ENCODE measurements at regions not wholly inside any gene's neighbourhood (a gene's known extent, or its start where the extent isn't known, plus 50 kb on each side); places are given as distances from the start of the nearest gene placed in this dataset.
A peak's percentile ranks its signal among the peaks of the same experiment; 100 is the strongest.
"Not testable (repeated sequence)": the region's sequence is repeated elsewhere in the genome, so short reads cannot be mapped to it uniquely, and the experiment has no call there.

DNA sequence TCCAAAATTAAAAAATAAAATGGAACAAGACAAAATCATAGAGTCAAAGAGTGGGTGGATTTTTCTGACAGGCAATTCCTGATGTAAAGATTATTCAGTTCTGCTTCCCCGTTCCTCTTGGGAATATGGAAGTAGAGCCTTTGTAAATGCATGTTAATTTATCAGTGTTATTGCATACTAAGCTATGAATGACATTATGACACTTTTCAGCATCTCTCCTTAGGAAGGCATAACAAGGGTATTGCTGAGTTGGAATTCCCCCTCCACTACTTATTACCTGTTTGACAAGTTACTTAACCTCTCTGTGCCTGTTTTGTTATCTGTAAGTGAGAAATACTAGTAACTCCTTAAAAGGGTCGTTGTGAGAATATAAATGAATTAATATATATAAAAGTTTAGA lies 640.4 kb downstream of the LMO4 start:
- FAIRE-seq, result no peak

DNA sequence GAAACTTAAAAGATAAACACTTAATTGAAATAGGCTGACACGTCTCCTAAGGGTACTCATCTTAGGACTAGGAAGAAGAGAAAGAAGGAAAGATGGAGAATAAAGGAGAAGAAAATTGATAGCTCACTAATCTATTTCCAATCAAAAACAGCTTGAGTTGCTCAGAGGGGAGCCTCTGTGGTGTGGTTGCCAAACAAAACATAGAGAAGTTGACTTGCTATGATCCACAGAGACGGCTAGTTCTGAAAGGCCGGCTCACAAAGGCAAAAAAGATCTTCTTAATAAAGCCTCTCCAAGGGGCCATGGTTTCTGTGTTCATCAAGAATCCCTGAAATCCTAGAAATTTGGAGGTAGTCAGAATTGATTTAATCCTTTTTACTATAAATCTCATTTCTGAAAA lies 644.1 kb downstream of the LMO4 start:
- FAIRE-seq, result peak; percentile 25

DNA sequence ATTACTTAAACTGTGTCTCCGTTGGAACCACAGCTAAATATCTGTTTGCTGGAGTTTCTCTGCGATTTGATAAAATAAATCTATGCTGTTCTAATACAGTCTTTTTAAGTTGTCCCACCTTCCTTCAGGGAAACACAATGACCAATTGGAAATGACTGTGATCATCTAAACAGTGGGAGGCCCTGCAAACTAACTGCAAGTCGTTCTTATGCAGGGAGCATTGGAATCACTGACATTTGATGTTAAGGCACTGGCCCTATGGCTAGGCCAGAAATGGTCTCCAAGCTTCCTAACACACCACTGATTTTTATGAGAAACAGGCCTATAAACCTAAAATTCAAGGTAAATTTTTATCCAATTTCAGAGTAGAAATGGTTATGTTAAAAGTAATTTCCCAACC lies 645.2 kb downstream of the LMO4 start:
- FAIRE-seq, result no peak

DNA sequence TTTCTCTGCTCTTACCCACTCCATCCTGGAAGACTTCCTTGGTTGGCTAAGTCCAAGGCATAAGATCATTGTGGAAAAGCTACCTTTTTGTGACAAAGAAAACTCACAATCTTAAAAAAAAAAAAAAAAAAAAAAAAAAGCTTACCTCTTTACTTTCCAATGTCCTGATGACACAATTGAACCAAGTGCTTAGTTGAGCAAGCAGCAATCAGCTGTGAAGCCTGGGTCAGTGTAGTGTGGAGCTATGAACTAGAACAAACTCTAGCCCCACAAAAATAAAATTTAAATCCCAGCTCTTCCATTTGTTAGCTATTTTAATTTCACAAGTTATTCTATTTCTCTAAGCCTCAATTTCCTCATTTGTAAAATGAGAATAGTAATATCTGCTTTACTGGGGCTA lies 647.6 kb downstream of the LMO4 start:
- no peak for FAIRE-seq

DNA sequence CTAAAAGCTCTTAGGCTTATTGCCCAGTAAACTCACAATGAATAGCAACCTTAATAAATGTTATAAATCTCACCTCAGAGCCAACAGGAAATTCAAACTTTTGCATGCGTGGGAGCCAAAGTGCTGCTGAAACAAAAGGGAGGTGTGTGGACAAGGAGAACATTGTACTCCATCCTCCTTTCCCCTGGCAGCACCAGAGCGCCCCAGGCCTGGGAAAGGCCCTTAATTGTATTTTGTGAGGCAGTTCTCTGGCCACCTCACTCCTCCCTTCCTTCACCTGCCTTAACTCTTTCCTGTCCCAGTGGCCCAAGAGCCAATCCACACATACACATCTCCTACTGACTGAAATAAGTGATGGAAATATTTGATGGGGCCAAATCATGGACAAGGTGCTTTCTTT lies 648.5 kb downstream of the LMO4 start:
- FAIRE-seq, result no peak

DNA sequence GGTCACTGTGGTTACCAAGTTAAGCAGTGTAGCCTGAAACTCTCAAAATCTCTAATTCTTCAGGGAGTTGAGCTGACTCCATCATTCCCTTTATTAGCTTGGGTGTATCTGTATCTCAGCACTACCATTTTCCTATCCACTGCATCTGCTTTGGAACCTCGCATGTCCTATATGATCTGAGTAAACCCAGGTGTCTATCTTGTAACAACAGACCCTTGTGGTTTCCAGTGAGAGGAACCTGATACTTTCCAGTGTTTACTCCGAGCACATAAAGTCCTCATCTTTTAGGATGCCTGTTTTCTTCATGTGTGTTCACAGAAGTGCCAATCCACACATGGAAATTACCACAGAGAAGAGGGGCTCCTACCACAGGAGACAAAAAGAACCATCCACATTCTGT lies 650.4 kb downstream of the LMO4 start:
- no peak for FAIRE-seq

DNA sequence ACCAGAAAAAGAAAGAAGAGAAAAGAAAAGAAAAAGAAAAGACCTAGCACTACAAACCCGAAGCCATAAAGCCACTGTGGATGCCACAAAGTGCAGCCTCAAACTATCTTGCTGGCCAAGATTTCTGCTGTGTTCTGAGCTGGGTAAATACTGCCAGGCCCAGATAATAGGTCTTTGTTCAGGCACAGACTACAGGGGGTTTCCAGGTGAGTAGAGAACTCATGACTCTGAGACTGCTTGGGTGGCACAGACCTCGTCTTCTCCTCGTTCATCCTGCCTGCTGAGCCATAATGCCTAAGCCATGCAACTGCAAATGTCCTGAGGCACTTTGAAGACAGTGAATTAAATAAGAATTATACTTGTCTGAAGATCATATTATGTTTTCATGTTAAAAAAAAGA lies 651.8 kb downstream of the LMO4 start:
- no peak for FAIRE-seq

DNA sequence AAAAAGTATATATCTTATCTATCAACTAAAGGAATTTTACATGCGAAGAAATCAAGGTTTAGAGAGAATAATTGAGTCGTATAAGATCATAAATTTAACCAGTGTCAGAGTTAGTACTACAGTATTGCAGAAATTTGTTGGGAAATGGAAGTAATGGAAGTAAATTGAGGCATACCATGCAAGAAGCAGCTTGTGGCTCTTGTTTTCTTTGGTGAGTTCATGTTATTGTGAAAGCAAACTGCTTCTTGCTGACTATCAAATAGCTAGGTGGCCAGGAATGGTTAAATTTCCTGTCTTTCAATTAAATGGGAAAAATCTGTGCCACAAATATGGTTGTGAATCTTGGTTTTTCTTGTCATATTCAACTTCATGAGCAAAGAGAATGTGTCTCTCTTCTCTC lies 652.7 kb downstream of the LMO4 start:
- no peak for FAIRE-seq

DNA sequence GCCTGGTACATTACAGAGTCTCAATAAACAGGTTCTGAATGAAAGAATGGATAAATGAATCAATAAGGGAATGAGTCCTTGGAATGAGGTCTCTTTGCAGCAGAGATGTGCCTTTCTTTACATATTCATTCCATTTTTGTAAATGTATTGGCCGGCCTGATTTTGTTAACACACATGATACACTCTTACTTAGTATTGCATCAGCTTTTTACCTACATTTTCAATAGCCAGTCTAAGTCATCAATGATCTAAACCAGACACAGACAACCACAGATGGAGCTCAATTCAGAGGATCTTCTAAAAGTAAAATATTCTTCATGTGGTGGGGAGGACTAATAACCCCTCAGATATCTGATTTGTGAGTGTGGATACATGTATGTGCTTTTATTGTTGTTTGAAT lies 653.1 kb downstream of the LMO4 start:
- FAIRE-seq, result no peak

DNA sequence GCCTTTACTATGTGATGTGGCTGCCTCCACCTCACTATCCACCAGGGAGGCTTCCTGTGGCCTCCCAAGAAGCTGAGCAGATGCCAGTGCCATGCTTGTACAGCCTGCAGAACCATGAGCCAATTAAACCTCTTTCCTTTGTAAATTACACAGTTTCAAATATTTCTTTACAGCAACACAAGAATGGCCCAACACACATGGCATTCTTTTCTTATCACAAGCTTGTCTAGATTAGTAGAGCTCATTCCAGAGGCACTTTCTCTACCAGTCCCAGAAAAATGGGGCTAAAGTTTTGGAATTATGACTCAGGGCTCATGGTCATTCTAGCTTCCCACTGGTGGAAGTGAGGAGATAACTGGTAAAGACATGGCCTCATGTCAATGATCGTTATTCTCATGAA lies 655.2 kb downstream of the LMO4 start:
- FAIRE-seq, result no peak

DNA sequence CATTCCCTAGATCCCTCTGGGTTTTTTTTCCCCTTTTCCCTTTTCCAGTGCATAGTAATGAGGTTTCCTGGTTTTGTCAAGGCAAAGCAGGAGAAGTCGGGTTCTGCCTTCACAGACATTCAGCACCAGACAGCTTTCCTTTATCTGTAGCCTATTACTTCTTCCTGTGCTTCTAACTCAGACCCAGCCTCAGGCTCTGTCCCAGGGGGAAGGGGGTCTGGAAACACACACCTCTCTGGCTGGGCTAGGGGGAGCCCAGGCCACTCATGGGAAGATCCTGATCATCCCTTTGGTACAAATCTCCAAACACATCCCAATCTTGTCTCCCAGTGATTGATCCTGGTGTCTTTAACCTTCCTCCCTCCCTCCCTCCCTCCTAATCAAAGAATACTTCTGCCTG lies 656.4 kb downstream of the LMO4 start:
- FAIRE-seq, result no peak

DNA sequence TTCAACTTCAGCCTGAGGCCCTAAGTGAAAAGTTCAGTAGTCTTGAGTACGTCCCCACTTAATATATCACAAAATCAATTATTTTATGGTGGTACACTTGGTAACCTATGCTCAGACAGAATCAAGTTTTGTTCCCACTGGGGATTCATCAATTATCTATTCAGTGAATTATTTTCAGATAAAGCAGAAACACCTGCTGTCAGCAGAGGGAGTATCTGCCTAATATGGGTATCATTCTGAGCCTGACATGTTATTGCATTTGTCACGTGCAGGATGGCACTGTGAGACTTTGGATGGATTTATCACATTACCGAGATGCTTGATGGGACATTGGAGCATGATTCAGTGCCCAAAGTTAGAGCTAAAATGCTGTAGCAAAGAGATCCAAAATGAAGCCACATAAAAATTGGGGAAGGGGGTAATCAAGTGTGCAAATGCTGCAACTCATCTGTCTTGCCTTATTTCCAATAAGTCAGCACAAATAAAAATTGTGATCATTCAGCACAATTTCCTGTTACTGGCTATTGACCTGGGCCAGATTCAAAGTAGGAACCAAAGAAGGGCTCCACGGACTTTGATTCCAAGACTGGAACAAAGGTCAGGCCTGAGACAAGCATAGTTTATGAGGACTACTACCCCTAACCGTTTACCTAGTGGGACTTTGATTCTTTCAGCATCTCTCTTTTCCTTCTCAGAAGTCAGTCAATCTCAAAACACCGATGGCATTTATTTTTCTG lies 657.6 kb downstream of the LMO4 start:
- FAIRE-seq, result no peak

DNA sequence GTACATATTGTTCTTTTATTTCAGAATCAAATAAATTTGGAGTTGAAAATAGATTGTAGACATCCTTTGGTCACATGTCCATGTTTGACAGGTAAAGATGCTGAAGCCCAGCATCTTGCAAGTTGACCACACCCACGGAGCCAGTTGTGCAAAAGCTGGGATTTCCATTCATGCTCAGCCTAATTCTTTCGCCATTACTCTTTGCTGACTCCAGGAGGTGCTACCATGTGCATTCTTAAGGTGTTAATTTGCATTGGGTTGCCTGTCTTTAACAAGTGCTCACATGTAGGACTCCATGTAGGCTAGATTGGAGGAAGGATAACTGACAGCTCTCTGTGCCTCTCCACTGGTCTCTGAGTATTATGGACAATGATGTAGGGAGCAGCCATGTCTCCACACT lies 660.7 kb downstream of the LMO4 start:
- FAIRE-seq, result no peak

DNA sequence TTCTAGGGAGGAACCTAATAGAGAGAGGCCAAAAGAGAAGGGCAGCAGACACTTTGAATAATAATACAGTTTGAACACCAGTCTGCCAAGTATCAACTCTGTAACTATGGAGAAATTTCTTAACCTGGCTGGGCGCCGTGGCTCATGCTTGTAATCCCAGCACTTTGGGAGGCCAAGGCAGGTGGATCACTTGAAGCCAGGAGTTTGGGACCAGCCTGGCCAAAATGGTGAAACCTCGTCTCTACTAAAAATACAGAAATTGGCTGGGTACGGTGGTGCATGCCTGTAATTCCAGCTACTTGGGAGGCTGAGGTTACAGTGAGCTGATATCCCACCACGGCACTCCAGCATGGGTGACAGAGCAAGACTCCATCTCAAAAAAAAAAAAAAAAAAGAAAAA lies 663.9 kb downstream of the LMO4 start:
- not testable (repeated sequence) for FAIRE-seq

DNA sequence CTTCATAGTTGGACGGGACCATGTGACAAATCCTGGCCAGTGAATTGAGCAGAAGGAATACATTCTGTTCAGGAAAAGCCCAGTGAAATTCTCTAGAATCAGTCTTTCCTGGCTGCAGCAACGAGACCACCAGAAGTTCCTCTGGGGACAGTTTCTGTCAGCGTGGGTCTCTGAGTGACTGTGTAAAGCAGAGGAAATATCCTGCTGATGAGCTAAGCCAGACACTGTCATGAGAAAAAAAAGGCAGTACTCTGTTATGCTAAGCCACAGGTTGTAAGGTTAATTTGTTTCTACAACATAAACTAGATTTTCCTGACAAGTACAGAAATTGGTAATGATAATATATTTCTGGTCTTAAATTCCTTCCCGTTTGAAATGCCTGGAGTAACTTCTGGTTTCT lies 664.4 kb downstream of the LMO4 start:
- FAIRE-seq, result no peak

DNA sequence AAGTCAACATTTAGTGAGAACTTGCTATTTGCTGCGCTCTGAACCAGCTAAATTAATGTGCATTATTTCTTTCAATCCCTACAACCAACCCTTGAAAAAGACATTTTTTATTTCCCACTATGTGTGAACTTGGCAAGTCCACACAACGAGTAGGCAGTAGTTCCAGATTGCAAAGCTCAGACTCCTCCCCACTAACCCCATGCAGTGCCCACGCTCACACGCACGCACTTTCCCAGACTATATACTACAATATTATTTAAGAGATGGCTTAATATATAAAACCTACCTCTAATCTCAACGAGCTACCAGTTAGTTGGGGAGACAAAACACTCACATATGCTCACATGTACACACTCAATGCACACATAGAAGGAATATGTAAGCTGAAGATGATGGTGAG lies 671.2 kb downstream of the LMO4 start:
- FAIRE-seq, result no peak

DNA sequence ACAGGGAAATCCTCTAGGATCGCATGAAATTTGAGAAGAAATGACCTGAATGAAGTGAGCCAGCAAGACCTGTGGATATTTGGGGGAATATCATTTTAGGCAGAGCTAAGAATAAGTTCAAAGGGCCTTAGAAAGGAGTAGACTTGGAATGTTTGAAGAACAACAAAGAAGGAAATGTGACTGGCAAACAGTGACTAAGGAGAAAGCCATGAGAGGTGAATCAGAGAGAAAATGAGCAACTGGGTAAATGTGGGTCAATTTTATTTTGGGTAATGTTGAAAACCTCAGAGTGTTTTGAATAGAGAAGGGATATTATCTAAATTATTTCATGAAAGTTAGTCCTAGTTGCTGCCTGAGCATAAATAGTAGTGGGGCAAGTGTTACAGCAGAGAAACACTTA lies 672.8 kb downstream of the LMO4 start:
- FAIRE-seq, result no peak

DNA sequence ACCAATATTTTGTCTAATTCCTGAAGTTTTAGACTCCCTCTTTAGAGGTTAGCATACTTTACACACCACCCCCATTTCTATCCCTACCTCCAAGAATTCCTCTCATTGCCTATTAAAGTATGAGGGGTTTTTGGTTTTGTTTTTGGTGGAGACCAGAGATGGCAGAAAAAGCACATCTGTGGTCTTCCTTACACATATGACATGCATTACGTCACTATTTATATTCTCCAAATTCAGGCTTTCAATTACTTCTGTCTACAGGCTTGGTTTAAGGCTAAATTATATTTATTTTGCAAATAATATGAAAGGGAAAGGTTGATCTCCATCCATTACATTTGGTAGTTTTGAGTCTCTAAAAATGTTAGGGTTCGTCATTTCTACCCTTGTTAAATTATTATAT lies 674.6 kb downstream of the LMO4 start:
- FAIRE-seq, result no peak

DNA sequence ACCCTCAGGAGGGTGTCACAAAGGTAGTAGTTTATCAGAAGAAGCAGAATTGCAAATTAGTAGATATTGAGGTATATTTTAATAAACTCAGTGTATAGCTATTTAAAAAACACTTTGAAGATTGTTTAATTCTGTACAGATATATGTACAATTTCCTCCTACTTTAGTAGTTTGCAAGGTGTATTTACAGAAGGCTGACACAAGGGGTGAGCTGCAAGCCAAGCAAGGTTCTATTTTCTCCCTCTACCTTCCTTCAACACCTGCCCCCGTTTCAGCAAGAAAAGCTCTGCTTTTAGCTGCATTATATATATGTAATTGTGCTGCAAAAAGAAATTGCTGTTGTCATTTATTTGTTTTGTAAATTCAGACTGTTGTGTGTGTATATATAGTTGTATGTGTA lies 674.2 kb upstream of the PKN2 start:
- no peak for FAIRE-seq

DNA sequence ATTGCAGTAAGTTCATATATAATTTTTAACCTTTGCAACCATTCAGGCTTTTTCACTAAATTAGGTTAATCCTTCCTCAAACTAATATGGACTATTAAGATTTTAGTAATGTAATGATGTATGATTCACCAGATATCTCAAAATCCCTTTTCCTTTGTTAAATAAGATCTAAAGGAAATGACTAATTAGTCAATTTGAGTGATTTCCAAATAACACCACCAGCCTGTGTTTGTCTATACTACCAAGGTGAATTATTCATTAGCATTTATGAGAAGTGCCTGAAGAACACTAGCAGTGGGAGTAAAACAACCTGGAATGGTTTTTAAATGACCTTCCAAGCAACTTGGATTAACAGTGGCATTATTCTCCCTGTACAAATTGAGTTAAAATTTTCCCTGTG lies 670.6 kb upstream of the PKN2 start:
- FAIRE-seq, result no peak

DNA sequence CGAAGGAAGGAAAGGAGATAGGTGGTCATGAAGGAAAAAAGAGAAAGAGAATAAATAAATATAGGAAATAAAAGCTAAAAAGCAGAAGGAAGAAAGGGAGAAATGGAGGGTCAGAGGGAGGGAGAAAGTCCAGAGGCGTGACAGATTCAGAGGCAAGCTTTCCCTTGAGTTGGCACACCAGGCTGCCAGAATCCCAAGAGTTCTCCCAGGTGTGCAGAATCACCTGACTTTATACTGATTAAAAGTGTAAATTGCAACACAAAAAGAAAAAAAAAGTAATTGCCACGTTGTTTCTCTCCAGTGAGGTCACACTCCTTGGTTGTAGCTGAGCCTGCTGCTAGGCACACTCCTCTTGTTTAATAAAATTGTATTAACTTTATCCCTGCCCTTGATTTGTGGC lies 669.9 kb upstream of the PKN2 start:
- no peak for FAIRE-seq

DNA sequence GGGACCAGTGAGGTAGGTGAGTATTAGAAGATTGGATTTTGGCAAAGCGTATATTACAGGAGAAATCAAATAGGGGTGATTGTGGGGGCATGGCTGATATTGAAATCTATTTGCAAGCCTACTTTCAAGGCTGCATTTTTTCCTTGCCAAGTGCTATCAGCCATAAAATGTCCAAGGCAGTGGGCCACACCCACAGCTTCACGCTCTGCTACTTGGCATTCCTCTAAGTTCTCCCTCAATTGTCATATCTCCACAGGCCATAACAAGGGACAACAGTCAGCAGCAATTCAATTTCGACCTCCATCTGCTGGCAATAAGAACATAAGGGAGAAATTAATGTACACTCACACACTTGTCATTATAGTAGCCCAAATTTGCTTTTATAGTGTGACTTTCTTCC lies 667.1 kb upstream of the PKN2 start:
- FAIRE-seq, result no peak

DNA sequence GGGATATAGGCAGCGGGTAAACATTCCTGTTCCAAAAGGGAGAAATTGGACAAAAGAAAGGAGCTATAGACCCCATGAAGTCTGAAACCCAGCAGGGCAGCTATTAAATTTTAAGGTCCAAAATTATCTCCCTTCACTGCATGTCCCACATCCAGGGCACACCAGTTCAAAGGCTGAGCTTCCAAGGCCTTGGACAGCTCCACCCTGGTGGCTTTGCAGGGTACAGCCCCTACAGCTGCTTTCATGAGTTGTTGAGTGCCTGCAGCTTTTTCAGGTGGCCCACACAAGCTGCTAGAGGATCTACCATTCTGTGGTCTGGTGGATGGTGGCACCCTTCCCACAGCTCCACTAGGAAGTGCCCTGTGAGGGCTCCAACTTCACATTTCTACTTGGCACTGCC lies 662.5 kb upstream of the PKN2 start:
- FAIRE-seq, result no peak

DNA sequence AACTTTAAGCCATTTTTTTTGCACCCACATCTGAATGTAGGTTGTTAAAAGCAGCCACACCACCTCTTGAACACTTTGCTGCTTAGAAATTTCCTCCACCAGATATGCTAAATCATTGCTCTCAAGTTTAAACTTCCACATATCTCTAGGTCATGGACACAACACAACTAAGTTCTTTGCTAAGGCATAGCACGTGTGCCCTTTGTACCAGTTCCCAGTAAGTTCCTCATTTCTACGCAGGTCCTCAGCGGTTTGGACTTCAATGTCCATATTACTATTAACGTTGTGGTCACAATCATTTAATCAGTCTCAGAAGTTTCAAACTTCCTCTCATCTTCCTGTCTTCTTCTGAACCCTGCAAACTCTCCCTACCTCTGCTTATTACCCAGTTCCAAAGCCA lies 661.6 kb upstream of the PKN2 start:
- no peak for FAIRE-seq

DNA sequence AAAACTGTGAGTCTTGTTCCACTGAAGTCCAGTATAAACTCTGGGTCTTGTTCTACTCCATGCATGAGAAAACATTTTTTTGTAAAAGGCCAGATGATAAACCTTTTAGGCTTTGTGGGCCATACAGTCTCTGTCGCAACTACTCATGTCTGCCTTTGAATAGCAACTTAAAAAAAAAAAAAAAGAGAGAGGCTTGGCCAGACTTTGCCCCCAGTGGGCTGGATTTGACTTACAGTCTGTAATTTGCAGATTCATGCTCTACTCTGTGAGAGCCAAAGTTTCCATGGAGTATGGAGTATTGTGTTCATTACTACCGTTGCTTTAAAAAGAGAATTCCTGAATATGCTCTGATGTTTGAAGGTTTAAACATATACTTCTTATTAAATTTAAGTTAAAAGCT lies 654.9 kb upstream of the PKN2 start:
- no peak for FAIRE-seq

DNA sequence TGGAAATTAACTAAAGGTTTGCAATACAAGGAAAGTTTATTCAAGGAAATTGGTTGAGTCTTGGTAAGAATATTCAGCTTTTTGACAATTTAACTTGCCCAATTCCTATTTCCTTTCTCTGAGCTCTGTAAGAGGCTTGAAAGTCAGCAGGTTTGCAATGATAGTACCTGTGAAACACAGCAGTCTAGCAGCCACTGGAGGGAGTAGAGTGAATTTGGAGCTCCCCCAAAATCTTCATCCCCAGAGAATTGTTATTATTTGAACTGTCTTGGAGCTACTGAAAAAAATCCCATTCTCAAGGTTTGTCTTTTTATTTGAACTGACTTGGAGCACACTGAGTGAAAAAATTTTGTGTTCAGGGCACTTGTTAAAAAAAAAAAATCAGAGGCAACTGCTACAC lies 654.2 kb upstream of the PKN2 start:
- no peak for FAIRE-seq

Measured in TTC549 (cell line).